GM19328 (cell line): ENCODE measurements at regions not wholly inside any gene's neighbourhood (a gene's known extent, or its start where the extent isn't known, plus 50 kb on each side); places are given as distances from the start of the nearest gene placed in this dataset.

ENCODE experiments used
- ATAC-seq: cut with Tn5 transposase; IDR thresholded peaks from one replicate; pipeline ENCODE4 v1.9.1; 2021; ENCODE audit warnings: mild to moderate bottlenecking, moderate library complexity; ENCODE audit not compliant: unreplicated experiment

GRCh38 chr5:145510769-145511168 is 324.4 kb downstream of the PRELID2 start:
- no peak for ATAC-seq

GRCh38 chr5:145510324-145510723 is 324.8 kb downstream of the PRELID2 start:
- no peak for ATAC-seq

DNA sequence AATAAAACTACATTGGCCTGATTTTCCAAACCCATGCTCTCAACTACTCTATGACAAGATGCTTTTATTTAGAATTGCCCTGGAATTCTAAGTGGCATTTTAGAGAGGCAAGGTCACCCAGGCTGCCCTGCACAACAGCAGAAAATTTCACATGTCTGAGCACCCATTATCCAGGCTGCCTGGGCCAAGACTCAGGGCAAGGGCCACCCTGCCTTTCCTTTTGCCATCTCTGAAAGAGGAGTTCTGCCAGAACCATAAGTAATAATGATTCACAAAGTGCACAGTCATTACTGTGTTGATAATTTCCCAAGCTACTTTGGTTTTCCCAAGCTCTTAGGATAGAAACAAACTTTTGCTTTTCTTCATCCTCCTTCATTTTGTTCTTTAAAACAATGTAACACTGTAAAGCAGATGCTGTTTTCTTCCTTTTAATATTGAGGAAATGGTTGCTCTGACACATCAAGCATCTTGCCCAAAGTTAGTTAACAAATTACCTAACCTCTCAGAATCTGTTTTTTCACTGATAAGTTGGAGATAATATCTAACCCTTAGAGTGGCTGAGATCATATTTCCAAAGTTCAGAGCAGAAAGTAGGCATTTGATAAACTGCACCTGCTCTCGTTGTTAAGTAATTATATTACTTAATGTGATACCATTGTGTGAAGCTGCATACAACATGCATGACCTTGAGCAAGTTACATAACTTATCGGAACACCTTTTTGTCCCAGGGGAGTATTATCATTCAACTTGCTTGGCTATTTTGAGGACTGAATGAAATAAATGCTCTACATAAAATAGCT is 325.6 kb downstream of the PRELID2 start:
- ATAC-seq, result no peak

DNA sequence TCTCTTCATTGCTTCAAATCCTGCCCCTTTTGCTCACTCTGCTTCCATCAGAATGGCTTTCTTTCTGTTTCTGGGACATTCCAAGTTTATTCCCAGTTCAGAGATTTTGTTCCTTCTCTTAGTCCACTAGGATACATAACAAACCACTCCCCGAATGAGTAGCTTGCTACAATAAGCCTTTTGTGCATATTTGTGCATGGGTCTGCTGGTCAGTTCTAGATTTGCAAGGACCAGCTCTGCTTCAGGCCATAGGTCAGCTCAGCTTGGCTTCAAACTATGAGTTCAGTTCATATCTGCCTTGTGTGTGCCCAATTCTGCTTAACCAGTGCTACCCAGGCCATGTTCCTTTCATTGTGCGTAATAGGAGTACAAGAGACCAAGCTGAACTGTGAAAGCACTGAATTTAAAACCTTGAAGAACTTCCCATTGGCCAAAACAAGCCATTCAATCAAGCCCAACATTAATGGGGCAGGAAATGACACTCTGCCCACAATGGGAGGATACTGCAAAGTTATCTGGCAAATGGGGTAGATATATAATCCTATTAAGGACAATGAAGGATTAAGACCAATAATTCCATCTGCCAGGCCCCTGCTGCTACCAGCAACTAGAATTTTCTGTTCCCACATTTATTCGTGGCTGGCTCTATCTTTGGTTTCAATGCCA is 328.8 kb downstream of the PRELID2 start:
- no peak for ATAC-seq

DNA sequence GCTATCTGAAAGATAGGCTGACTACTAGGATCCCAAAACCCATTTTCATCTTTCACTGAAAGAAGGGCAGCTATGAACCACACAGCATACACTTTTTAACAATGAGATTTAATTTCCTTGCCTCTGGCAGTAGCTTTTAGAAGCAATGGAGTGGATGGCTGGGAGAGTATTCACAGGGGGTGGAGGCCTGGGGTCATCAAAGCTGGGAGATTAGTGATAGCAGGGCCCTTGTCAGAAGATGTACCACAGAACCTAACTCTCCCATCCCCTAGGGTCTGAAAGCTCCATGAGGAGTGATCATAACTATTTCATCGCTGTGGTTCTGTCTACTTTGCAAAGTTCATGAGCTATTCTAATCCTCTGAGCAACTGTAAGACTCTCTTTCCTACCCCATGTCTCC is 332.2 kb downstream of the PRELID2 start:
- no peak for ATAC-seq

GRCh38 chr5:145500710-145501109 is 334.4 kb downstream of the PRELID2 start:
- ATAC-seq, result no peak

DNA sequence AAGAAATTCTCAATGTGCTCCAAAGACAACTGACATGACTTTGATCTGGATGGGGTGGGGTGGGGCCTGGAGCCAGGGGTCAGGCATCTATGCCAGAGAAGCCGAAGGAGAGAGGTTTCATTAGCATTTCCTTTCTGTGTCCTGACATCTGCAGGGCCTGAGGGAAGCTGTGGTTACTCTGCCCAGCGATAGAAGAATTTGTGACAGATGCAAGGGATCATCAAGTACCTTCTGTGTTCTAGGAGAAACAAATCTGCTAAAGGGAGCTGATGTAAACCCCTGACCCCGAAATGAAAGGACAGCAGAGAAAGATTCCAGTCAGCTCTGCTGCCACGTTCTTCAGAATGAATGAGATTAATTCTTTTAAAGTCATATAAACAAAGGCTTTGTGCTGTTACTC is 335.7 kb downstream of the PRELID2 start:
- no peak for ATAC-seq

DNA sequence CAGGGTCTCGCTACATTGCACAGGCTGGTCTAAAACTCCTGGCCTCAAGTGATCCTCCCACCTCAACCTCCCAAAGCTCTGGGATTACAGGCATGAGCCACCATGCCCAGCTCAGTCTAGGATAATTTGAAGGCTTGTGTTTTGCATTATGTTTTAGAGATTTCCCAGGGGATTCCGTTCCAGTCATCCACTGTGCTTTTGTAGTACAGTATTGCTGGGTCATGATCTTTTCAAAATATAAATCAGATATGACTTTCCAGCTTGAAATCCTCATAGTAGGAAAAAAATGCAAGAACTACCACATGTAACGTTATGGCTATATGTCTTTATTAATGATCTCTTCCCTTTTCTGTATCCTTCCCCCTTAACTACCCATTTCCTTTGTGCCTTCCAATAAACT is 338.1 kb downstream of the PRELID2 start:
- ATAC-seq, result no peak

DNA sequence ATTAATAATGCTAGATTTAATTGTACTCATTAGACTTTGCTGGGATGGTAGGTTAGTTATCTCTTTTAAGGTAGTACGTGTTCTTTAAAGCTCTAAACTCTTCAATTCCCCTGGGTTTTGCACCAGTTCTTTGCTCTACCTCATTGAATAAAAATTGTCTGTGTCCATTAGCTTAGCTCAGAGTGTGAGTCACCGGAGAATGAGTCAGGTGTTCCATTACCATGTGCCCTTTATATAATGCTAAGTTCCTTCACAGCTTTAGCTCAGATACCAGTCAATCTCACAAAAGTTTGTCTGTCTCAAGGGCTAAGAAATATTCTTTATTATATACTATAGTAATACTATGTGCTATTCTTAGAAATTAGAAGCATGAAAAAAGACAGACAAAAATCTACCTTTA is 339.4 kb downstream of the PRELID2 start:
- ATAC-seq, result no peak

- ATAC-seq, result no peak
Observed at GRCh38 chr5:145495196-145495595, 339.9 kb downstream of the PRELID2 start.

- no peak for ATAC-seq
Observed at GRCh38 chr5:145493435-145493834, 341.7 kb downstream of the PRELID2 start.

DNA sequence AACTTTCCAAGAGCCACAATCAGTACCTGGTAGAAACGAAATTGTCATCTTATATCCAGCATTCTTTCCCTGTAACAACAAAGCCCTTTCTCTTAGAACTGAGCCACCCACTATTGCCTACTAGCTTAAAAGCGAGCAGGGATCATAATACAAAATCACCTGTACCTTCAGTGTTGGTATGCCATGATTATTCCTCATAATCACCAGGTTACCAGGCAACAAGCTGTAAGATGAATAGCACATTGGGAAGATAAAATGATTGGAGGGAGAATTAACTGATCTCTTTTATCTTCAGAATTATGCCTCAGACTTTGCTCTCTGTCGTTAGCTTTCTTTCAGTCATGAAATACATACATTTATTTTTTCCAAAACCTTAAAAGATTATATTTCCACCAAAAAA is 345.6 kb downstream of the PRELID2 start:
- no peak for ATAC-seq

- ATAC-seq, result no peak
Observed at GRCh38 chr5:145484158-145484557, 351.0 kb downstream of the PRELID2 start.

- ATAC-seq, result no peak
Observed at GRCh38 chr5:145483212-145483611, 351.9 kb downstream of the PRELID2 start.

DNA sequence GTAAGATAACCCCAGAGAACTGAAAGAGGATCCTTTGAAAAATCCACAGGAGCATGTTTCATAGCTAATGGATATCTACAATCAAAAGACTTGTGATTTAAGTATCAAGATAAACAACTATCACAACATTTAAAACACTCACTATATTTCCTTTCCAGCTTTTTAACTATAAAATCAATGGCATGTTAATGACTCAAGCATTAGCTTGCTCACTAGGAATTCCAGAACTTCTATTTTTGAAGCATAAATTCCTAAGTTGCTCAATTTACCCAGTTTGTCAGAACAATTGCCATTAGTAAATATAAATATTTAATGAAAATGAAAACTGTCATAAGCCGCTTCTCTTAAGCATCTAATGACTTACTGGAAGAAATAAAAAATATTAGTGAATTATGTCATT is 355.3 kb downstream of the PRELID2 start:
- no peak for ATAC-seq

DNA sequence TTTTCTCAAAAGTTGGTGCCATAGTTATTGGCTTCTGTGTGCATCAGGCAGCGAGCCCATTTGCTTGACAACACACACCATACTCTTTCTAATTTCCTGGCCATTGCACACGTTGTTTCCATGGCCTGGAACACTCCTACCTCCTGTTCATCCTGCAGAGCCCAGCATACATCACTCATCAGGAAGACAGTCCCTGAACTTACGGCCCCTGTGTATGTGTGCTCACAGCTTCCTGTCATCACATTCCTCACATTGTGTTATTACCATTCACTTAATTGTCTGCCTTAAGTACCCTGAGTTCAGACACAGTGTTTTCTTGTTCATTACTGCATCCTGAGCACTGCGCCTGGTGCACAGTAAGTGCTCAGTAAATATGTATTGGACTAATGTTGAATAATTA is 355.9 kb downstream of the PRELID2 start:
- ATAC-seq, result no peak

DNA sequence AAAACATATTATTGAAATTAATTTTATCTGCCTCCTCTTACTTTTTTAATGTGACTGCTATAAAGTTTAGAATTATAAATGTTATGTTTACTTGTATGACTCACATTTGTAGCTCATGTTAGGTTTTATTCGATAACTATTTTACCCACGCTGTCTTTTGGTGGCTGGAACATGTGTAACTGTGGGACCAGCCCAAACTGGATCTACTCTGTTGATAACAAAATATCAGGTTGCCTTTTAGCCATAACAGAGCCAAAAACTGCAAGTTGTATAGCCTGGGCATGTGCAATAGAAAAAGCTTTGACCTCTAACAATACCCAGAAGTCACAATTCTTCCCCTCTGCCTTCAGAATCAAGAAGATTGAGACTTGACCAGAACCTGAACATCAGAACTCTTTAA is 356.5 kb downstream of the PRELID2 start:
- no peak for ATAC-seq

GRCh38 chr5:145473042-145473642 is 362.0 kb downstream of the PRELID2 start:
- ATAC-seq, result no peak

DNA sequence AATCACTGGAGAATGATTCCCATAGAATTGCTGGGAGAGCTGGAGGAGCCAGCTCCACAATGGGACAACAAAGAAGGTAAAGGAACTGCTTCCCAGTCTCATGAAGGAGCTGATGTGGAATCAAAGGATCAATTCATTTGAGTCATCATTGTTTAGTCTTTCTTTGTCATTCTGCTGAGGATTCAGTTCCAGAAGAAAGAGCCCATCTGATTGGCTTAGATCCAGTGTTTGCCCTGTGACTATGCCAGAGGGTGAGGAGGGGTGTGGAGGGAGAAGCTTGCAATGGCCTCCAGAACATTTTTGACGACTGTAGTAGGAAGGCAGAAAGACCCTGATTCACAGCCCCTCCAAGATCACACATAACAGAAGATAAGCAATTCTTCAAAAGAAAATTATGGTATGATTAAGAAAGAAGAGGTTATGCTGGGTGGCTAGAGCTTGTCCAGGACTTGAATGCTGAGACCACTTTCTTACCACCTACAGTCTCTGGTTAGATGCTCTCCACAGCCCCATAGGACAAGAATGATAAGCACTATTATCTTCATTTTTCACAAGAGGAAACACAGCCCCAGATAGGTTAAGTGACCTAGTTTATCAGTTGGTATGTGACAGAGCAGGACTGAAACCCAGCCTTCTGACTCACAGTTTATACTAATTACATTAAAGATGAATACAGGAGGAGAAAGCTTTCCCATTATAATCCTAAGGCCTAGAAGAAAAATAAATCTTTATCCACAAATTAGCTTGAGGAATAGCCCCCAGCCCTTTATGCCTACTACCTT is 363.1 kb downstream of the PRELID2 start:
- no peak for ATAC-seq

GRCh38 chr5:145471026-145471425 is 364.1 kb downstream of the PRELID2 start:
- ATAC-seq, result no peak

- ATAC-seq, result no peak
Observed at GRCh38 chr5:145470396-145470979, 364.7 kb downstream of the PRELID2 start.
